ENCODE measurements at regions not wholly inside any gene's neighbourhood (a gene's known extent, or its start where the extent isn't known, plus 50 kb on each side); places are given as distances from the start of the nearest gene placed in this dataset.
"Not testable (repeated sequence)": the region's sequence is repeated elsewhere in the genome, so short reads cannot be mapped to it uniquely, and the experiment has no call there.

DNA sequence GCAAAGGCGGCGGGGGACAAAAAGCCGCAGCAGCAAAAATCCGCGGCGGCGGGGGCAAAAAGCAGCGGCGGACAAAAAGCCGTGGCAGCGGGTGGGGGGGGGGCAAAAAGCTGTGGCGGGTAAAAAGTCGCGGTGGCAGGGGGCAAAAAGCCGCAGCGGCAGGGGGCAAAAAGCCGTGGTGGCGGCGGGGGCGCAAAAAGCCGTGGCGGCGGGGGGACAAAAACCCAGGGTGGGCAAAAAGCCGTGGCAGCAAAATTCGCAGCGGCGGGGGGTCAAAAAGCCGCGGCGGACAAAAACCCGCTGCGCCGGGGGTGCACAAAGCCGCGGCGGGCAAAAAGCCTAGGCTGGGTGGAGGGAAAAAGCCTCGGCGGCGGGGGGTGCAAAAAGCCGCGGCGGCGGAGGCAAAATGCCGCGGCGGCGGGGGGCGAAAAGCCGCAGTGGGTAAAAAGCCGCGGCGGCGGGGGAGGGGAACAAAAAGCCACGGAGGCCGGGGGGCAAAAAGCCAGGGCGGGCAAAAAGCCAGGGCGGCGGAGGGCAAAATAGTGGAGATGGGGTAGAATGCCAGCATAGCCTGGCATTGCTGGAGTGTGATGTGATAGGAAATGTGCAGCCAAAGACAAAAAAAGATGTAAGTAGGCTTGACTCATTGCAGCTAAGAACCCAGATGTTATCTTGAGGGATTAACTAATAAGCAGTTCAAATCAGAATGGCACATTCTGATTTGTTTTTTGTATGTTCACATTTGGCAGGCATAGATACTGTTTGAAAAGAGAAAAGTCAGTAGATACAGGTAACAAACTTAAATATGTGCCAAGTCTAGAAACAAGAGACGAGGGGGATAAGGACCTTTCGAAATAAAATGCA, 1076.3 kb downstream of the RPIA start:
- Histone ChIP-seq H3K4me3 (ENCODE audit: control insufficient read depth in 1 of 2, extremely low read depth in 1 of 2, low read length in 1 of 2) (no peak overlapping the region), H3K36me3 (ENCODE audit: control insufficient read depth in 2 of 2, extremely low read depth in 1 of 2, insufficient read depth in 1 of 2, low read length in 1 of 2) (no peaks in the 10 kb centered on the region), H3K9me3 (peaks cover 4% of the 10 kb centered on the region), H3K27ac (ENCODE audit: low read length) (no peak overlapping the region), H3K4me1 (ENCODE audit: control insufficient read depth in 1 of 2, extremely low read depth in 1 of 2, insufficient read depth in 2 of 2, low read length in 2 of 2) (no peaks in the 10 kb centered on the region), H3K27me3 (replicated peaks in 1 of 2; ENCODE audit: control insufficient read depth in 2 of 2, extremely low read depth in 1 of 2, insufficient read depth in 2 of 2, low read length in 1 of 2) (peaks cover 9 to 36% of the 10 kb centered on the region in 2 experiments)
- Mint-ChIP-seq H3K27me3 (peaks cover 30 to 43% of the 10 kb centered on the region in 2 donors), H3K4me1 (no peaks in the 10 kb centered on the region), H3K27ac (no peak overlapping the region), H3K4me3 (no peak overlapping the region), H3K36me3 (no peaks in the 10 kb centered on the region), H3K9me3 (peaks cover 11 to 23% (median 20%) of the 10 kb centered on the region in 3 donors)
- CTCF ChIA-PET: no interaction called here
- ATAC-seq (replicated peaks in 1 of 4): no peak
- WGBS (ENCODE audit: insufficient coverage): 16% methylated on average over 60 of the region's 60 CpGs
- POLR2A ChIA-PET: no interaction called here
- DNase-seq: no peak

- ATAC-seq (replicated peaks in 1 of 4): no peak
Measured at GRCh38 chr2:89775885-89776284, 1084.4 kb downstream of the RPIA start.

GRCh38 chr2:89780318-89780717, 1088.8 kb downstream of the RPIA start:
- whole genome bisulfite sequencing (ENCODE audit: insufficient coverage): 75% methylated on average over 15 of the region's 15 CpGs

More at GRCh38 chr2:89775885-89776284, 1084.4 kb downstream of the RPIA start:
- H3K4me3 Mint-ChIP-seq: no peak overlapping the region
- no peaks in the 10 kb centered on the region for H3K27me3 Mint-ChIP-seq
- no peak overlapping the region for H3K27ac Mint-ChIP-seq
- ChIA-PET CTCF (no interaction called here), POLR2A (no interaction called here)
- peaks cover 4% of the 10 kb centered on the region for H3K36me3 Mint-ChIP-seq
- no peaks in the 10 kb centered on the region for H3K36me3 ChIP-seq (ENCODE audit: control insufficient read depth in 2 of 2, extremely low read depth in 1 of 2, insufficient read depth in 1 of 2, low read length in 1 of 2)
- peak overlapping the region in 1 of 2 donors; percentile 3 for H3K4me3 ChIP-seq (ENCODE audit: control insufficient read depth in 1 of 2, extremely low read depth in 1 of 2, low read length in 1 of 2)
- no peak overlapping the region for H3K27ac ChIP-seq (ENCODE audit: low read length)
- H3K4me1 Mint-ChIP-seq: no peaks in the 10 kb centered on the region
- H3K9me3 Mint-ChIP-seq: peaks cover 52 to 89% (median 80%) of the 10 kb centered on the region in 3 donors
- H3K4me1 ChIP-seq (ENCODE audit: control insufficient read depth in 1 of 2, extremely low read depth in 1 of 2, insufficient read depth in 2 of 2, low read length in 2 of 2): no peaks in the 10 kb centered on the region
- 83% methylated on average over 15 of the region's 15 CpGs for WGBS (ENCODE audit: insufficient coverage)
- DNase-seq: no peak
- H3K27me3 ChIP-seq (replicated peaks in 1 of 2; ENCODE audit: control insufficient read depth in 2 of 2, extremely low read depth in 1 of 2, insufficient read depth in 2 of 2, low read length in 1 of 2): no peaks in the 10 kb centered on the region
- H3K9me3 ChIP-seq: peaks cover 57% of the 10 kb centered on the region

GRCh38 chr2:89781962-89782361, 1090.5 kb downstream of the RPIA start:
- no peak overlapping the region for H3K27ac Mint-ChIP-seq
- Histone ChIP-seq H3K4me1 (ENCODE audit: control insufficient read depth in 1 of 2, extremely low read depth in 1 of 2, insufficient read depth in 2 of 2, low read length in 2 of 2) (no peaks in the 10 kb centered on the region), H3K27ac (ENCODE audit: low read length) (no peak overlapping the region), H3K9me3 (peaks cover 55% of the 10 kb centered on the region), H3K36me3 (ENCODE audit: control insufficient read depth in 2 of 2, extremely low read depth in 1 of 2, insufficient read depth in 1 of 2, low read length in 1 of 2) (no peaks in the 10 kb centered on the region), H3K27me3 (replicated peaks in 1 of 2; ENCODE audit: control insufficient read depth in 2 of 2, extremely low read depth in 1 of 2, insufficient read depth in 2 of 2, low read length in 1 of 2) (no peaks in the 10 kb centered on the region), H3K4me3 (ENCODE audit: control insufficient read depth in 1 of 2, extremely low read depth in 1 of 2, low read length in 1 of 2) (no peak overlapping the region)
- no peaks in the 10 kb centered on the region for H3K4me1 Mint-ChIP-seq
- no peak overlapping the region for H3K4me3 Mint-ChIP-seq
- WGBS (ENCODE audit: insufficient coverage): 53% methylated on average over 5 of the region's 5 CpGs
- ChIA-PET POLR2A (no interaction called here), CTCF (no interaction called here)
- no peaks in the 10 kb centered on the region for H3K27me3 Mint-ChIP-seq
- H3K9me3 Mint-ChIP-seq: peaks cover 61 to 96% (median 84%) of the 10 kb centered on the region in 3 donors
- H3K36me3 Mint-ChIP-seq: peaks cover 10% of the 10 kb centered on the region
- DNase-seq (no peak), ATAC-seq (replicated peaks in 1 of 4) (no peak)

More at GRCh38 chr2:89780318-89780717, 1088.8 kb downstream of the RPIA start:
- Histone ChIP-seq H3K9me3 (peaks cover 65% of the 10 kb centered on the region), H3K27me3 (replicated peaks in 1 of 2; ENCODE audit: control insufficient read depth in 2 of 2, extremely low read depth in 1 of 2, insufficient read depth in 2 of 2, low read length in 1 of 2) (no peaks in the 10 kb centered on the region), H3K4me1 (ENCODE audit: control insufficient read depth in 1 of 2, extremely low read depth in 1 of 2, insufficient read depth in 2 of 2, low read length in 2 of 2) (no peaks in the 10 kb centered on the region), H3K27ac (ENCODE audit: low read length) (no peak overlapping the region), H3K36me3 (ENCODE audit: control insufficient read depth in 2 of 2, extremely low read depth in 1 of 2, insufficient read depth in 1 of 2, low read length in 1 of 2) (no peaks in the 10 kb centered on the region), H3K4me3 (ENCODE audit: control insufficient read depth in 1 of 2, extremely low read depth in 1 of 2, low read length in 1 of 2) (no peak overlapping the region)
- CTCF ChIA-PET: no interaction called here
- DNase-seq (no peak), ATAC-seq (replicated peaks in 1 of 4) (no peak)
- no peak overlapping the region for H3K27ac Mint-ChIP-seq
- H3K4me3 Mint-ChIP-seq: no peak overlapping the region
- peaks cover 65 to 99% (median 89%) of the 10 kb centered on the region in 3 donors for H3K9me3 Mint-ChIP-seq
- H3K4me1 Mint-ChIP-seq: no peaks in the 10 kb centered on the region
- peaks cover 10% of the 10 kb centered on the region for H3K36me3 Mint-ChIP-seq
- POLR2A ChIA-PET: no interaction called here
- H3K27me3 Mint-ChIP-seq: no peaks in the 10 kb centered on the region

DNA sequence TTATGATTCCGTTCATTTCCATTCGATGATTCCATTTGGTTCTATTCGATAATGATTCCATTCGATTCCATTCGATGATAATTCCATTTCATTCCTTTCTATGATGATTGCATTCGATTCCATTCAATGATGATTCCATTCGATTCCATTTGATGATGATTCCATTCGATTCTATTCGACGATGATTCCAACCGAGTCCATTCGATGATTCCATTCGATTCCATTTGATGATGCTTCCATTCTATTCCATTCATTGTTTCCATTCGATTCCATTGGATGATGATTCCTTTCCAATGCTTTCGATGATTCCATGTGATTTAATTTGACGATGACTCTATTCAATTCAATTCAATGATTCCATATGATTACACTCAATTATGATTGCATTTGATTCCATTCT, 1093.5 kb downstream of the RPIA start:
- H3K4me3 Mint-ChIP-seq: no peak overlapping the region
- Histone ChIP-seq H3K27ac (ENCODE audit: low read length) (no peak overlapping the region), H3K36me3 (ENCODE audit: control insufficient read depth in 2 of 2, extremely low read depth in 1 of 2, insufficient read depth in 1 of 2, low read length in 1 of 2) (no peaks in the 10 kb centered on the region), H3K9me3 (peaks cover 61% of the 10 kb centered on the region), H3K4me3 (ENCODE audit: control insufficient read depth in 1 of 2, extremely low read depth in 1 of 2, low read length in 1 of 2) (no peak overlapping the region), H3K4me1 (ENCODE audit: control insufficient read depth in 1 of 2, extremely low read depth in 1 of 2, insufficient read depth in 2 of 2, low read length in 2 of 2) (no peaks in the 10 kb centered on the region), H3K27me3 (replicated peaks in 1 of 2; ENCODE audit: control insufficient read depth in 2 of 2, extremely low read depth in 1 of 2, insufficient read depth in 2 of 2, low read length in 1 of 2) (no peaks in the 10 kb centered on the region)
- DNase-seq (no peak), ATAC-seq (replicated peaks in 1 of 4) (no peak)
- H3K9me3 Mint-ChIP-seq: peaks cover 67 to 96% (median 89%) of the 10 kb centered on the region in 3 donors
- H3K4me1 Mint-ChIP-seq: no peaks in the 10 kb centered on the region
- ChIA-PET POLR2A (no interaction called here), CTCF (no interaction called here)
- no peak overlapping the region for H3K27ac Mint-ChIP-seq
- 89% methylated on average over 16 of the region's 16 CpGs for WGBS (ENCODE audit: insufficient coverage)
- no peaks in the 10 kb centered on the region for H3K27me3 Mint-ChIP-seq
- peaks cover 7% of the 10 kb centered on the region for H3K36me3 Mint-ChIP-seq

GRCh38 chr2:89785528-89785927, 1094.1 kb downstream of the RPIA start:
- 85% methylated on average over 15 of the region's 15 CpGs for WGBS (ENCODE audit: insufficient coverage)
- H3K4me1 Mint-ChIP-seq; H3K27me3 ChIP-seq (replicated peaks in 1 of 2; ENCODE audit: control insufficient read depth in 2 of 2, extremely low read depth in 1 of 2, insufficient read depth in 2 of 2, low read length in 1 of 2); POLR2A ChIA-PET; H3K36me3 ChIP-seq (ENCODE audit: control insufficient read depth in 2 of 2, extremely low read depth in 1 of 2, insufficient read depth in 1 of 2, low read length in 1 of 2); H3K4me3 ChIP-seq (ENCODE audit: control insufficient read depth in 1 of 2, extremely low read depth in 1 of 2, low read length in 1 of 2); H3K27me3 Mint-ChIP-seq; H3K4me3 Mint-ChIP-seq; H3K27ac ChIP-seq (ENCODE audit: low read length); CTCF ChIA-PET; H3K4me1 ChIP-seq (ENCODE audit: control insufficient read depth in 1 of 2, extremely low read depth in 1 of 2, insufficient read depth in 2 of 2, low read length in 2 of 2); DNase-seq; ATAC-seq (replicated peaks in 1 of 4); H3K27ac Mint-ChIP-seq: not testable (repeated sequence)
- H3K36me3 Mint-ChIP-seq: peaks cover 11% of the 10 kb centered on the region
- peaks cover 61% of the 10 kb centered on the region for H3K9me3 ChIP-seq
- peaks cover 61 to 96% (median 89%) of the 10 kb centered on the region in 3 donors for H3K9me3 Mint-ChIP-seq
